HG02610 (cell line): ENCODE measurements at regions not wholly inside any gene's neighbourhood (a gene's known extent, or its start where the extent isn't known, plus 50 kb on each side); places are given as distances from the start of the nearest gene placed in this dataset.

ENCODE experiments used
- ATAC-seq: cut with Tn5 transposase; IDR thresholded peaks from one replicate; pipeline ENCODE4 v1.9.1; 2021; ENCODE audit warnings: mild to moderate bottlenecking, moderate library complexity; ENCODE audit not compliant: unreplicated experiment

- no peak for ATAC-seq
These were observed 58.6 kb upstream of the NYAP2 start for GRCh38 chr2:225340923-225341322.

GRCh38 chr2:225337183-225337582, 62.3 kb upstream of the NYAP2 start:
- ATAC-seq, result no peak

GRCh38 chr2:225334514-225334913, 65.0 kb upstream of the NYAP2 start:
- no peak for ATAC-seq

DNA sequence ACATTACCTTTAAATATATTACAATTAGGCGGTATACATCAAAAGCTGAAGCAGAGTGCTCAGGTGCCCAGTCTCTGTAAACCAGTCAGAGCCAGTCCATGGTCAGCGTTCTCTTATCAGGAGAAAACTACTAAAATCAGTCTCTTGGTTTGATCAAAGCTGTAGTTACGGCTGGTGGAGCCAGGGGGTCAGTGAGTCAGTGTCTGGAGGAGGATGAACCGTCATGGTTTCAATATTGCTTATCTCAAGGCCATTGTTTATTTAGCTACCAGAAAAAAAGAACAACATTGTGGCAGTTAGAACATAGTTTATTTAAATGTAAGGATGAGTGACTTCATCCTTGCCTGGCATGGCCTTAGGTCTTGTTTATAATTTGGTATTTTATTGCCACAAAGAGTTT, 71.3 kb upstream of the NYAP2 start:
- no peak for ATAC-seq

DNA sequence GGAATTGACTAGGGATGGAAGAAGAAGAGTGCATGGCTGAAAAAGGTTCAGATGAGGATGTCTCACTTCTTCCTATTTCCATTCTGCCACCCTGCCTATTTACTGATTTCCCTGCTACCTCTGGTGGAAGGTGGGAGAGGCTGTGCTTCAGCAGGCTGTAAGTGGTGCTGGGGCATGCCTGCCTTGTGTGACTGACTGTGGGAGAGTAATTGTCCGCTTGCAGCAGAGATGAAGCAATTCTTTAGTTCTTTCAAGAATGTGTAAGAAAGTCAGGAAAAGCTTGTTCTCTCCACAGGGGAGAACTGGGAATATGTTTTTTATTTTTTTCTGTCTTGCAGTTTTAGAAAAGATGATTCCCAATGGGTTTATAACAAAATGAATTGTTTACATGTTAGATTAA, 72.5 kb upstream of the NYAP2 start:
- ATAC-seq, result no peak

GRCh38 chr2:225319872-225320271, 79.6 kb upstream of the NYAP2 start:
- no peak for ATAC-seq

DNA sequence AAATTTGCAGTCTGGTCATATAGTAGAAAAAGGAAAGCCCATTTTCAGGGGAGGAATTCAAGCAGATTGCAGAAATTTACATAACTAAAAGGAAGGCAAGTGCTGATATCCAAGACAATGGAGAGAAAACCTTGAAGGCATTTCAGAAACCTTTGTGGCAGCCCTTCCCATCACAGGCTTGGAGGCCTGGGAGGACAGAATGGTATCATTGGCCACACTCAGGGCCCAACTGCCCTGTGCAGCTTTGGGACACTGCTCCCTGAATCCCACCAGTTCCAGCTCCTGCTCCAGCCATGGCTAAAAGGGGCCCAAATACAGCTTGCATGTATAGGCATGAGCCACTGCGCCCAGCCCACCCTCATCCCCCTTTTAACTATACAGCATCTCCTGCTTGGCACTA, 81.1 kb upstream of the NYAP2 start:
- no peak for ATAC-seq

DNA sequence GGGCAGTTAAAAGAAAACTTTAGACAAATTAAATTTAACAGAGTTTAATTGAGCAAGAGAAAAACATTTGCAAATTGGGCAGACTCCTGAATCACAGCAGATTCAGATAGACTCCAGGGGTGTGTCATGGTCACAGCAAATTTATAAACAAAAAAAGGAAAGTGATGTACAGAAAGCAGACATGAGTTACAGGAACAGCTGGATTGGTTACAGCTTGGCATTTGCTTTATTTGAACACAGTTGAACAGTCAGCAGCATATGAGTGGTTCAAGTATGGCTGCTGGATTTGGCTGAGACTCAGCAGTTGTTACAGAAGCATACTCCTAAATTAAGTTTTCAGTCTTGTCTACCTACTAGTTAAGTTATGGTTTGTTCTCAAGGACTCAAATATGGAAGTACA, 82.3 kb upstream of the NYAP2 start:
- ATAC-seq, result no peak

- ATAC-seq, result no peak
These were observed 88.8 kb upstream of the NYAP2 start for GRCh38 chr2:225310745-225311144.

- no peak for ATAC-seq
These were observed 90.0 kb upstream of the NYAP2 start for GRCh38 chr2:225309516-225309915.

DNA sequence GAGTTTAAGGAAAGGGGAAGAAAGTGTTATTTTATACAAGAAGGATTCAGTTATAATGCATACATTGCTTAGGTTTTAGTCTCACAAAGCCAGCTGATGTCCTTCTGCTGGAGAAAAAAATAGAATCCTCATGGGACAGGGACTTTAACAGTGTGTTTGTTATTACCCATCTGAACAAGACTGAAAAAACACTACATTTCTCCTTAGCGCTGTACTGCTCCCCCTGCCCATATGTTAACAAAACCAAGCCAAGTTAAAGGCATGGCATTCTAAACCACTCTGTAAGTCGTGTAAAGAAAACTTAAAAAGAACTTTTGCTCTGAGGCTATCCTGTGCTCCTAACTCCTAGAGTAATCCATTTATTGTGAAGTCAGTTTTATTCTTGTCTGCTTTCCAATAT, 102.6 kb upstream of the NYAP2 start:
- ATAC-seq, result no peak

- no peak for ATAC-seq
These were observed 104.4 kb upstream of the NYAP2 start for GRCh38 chr2:225295102-225295501.

GRCh38 chr2:225293638-225294037, 105.9 kb upstream of the NYAP2 start:
- no peak for ATAC-seq

DNA sequence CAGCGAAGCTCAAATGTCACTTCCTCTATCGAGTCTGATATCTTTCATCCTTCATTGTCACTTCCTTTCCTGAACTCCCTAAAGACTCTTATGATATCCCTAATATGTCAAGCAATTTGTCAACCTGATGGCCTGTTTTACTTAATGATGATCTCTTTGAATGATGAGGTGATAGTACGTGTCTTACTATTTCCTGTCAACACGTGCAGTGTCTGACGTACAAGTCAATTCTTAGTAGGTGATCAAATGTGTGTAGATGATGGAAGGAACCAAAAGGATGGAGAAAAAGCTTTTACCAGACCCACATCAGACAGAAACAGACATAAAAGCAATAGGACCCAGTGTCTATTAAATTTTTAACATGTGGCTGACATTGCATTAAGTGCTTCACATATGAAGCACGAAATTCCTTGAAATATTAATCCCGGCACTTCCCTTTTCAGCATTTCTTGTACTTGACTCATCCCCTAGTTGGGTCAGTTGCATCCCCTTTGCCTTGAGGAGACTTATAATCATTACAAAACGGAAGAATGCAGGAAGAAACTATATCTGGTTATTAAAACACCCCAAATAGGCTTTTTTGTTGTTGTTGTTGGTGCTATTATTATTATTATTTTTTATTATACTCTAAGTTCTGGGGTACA, 108.6 kb upstream of the NYAP2 start:
- no peak for ATAC-seq

DNA sequence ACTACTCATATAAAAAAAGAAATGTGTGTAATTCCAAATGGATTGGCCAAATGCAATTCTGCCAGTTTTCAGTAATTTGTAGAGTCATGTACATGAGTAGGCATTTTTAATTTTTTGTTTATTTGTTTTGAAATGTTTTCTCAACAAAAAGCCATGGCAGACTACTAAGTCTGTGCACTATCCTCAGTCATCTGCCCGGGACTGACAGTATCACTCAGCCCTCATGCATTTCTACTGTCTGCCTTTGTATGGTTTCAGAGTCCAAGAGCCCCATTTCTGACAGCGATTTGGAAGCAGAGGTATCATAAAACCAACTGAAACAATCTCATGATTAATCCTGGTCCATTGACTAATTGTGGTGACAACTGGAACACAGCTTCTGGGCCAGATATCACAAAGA, 109.9 kb upstream of the NYAP2 start:
- ATAC-seq, result no peak

DNA sequence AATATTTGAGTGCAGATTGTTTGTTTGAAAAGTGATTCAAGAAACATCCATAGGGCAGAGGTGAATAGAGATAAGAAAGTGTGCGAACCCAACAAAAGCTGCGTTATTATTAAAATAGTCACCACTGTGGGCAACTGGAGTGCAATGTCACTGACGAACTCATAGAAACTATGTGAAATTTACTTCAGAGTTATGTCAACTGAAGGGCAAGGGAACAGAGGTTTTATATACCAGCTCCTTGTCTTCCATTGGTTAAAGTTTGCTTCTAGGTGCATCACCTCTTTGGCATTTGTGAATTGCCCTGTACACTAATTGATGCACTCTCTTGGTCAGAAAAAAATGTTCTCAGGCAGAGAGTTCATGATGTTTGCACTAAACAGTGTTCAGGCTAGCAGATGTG, 110.5 kb upstream of the NYAP2 start:
- no peak for ATAC-seq

GRCh38 chr2:225282858-225283710, 116.4 kb upstream of the NYAP2 start:
- peak; percentile 85 for ATAC-seq

GRCh38 chr2:225276207-225276606, 123.3 kb upstream of the NYAP2 start:
- peak; percentile 89 for ATAC-seq

- no peak for ATAC-seq
These were observed 124.1 kb upstream of the NYAP2 start for GRCh38 chr2:225275443-225275842.

GRCh38 chr2:225274751-225275150, 124.8 kb upstream of the NYAP2 start:
- no peak for ATAC-seq

DNA sequence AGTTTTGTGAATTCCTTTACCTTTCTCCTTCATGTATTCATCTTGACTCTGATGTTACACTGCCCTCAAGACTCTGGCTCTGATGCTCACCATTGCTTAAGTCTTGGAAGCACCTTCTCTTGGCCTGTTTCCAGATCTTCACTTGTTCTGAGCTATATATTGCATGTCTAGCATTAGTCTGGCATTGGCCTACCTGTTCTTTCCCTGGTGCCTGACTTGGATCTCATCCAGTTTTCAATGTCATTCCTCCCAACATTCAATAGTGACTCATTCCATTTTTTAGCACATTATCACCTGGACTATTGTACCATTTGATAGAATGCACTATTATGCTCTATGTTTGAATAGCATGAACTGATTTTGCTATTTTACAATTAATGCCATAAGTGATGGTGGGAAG, 127.3 kb upstream of the NYAP2 start:
- ATAC-seq, result no peak

DNA sequence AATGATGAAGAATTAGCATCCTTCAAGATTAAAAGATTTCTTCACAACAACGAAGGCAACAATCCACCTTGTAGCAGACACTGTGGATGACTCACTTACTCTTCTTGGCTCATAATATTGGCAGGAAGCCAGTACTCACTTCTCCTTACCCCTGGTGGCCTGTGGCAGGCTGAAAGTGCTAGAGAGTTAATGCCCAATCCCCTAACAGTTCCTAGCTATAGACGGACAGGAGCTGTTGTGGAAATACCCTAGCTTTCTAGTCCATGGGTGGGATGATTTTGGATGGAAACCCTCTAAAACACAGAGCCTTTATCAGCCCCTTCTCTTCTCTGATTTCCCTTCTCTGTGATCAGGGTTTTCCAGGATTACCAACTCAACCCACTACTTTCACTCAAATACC, 128.6 kb upstream of the NYAP2 start:
- peak; percentile 100 for ATAC-seq

DNA sequence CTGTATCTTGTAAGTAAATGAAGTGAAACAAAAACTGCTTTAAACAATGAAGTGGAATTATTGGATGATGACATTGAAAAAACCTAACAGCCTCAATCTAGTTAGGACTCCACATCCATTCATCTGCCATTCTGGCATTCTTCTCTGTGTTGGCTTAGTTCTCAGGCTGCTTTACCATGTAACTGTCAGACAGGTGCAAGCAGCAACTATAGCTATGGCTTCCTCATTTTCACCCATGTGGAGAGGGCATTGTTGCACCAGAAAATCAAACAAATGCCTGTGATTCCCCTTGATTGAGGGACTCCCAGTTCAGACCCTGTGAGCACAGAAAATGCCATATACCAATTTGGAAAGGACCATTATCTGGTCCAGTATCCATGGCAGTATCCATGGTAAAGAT, 129.5 kb upstream of the NYAP2 start:
- ATAC-seq, result no peak
